ENCODE measurements at regions not wholly inside any gene's neighbourhood (a gene's known extent, or its start where the extent isn't known, plus 50 kb on each side); places are given as distances from the start of the nearest gene placed in this dataset.

- WGBS, 3 donors: 13 to 27% (median 25%) methylated on average over 3 of the region's 3 CpGs
- FAIRE-seq (no peak), DNase-seq (peak; percentile 27 to 50)
- Histone ChIP-seq H3K4me3 (ENCODE audit: low read depth in 1 of 3, low read length in 3 of 3) (no peak overlapping the region), H3K27ac (ENCODE audit: low read depth in 1 of 3, low read length in 2 of 3) (no peak overlapping the region), H3K36me3 (ENCODE audit: control insufficient read depth in 3 of 3, insufficient read depth in 2 of 3, low read depth in 1 of 3, low read length in 3 of 3) (no peaks in the 10 kb centered on the region), H3K9me3 (ENCODE audit: control insufficient read depth in 2 of 2, insufficient read depth in 1 of 2, low read depth in 1 of 2, low read length in 1 of 2) (no peaks in the 10 kb centered on the region), H3K4me1 (ENCODE audit: control insufficient read depth in 3 of 3, insufficient read depth in 2 of 3, low read depth in 1 of 3, low read length in 2 of 3) (peaks cover 0 to 5% (median 2%) of the 10 kb centered on the region in 3 donors), H3K27me3 (ENCODE audit: control insufficient read depth in 3 of 3, insufficient read depth in 3 of 3, low read length in 3 of 3) (no peaks in the 10 kb centered on the region)
Observed at GRCh38 chr12:90250766-90251165, 542.1 kb upstream of the ATP2B1 start.

- peak in 1 of 2 donors; percentile 24 for DNase-seq
- 21 to 51% (median 37%) methylated on average over 6 of the region's 6 CpGs for WGBS, 3 donors
Observed at GRCh38 chr12:90250042-90250441, 541.4 kb upstream of the ATP2B1 start.

GRCh38 chr12:90246688-90247087 lies 538.0 kb upstream of the ATP2B1 start:
- no peaks in the 10 kb centered on the region for H3K36me3 ChIP-seq (ENCODE audit: control insufficient read depth in 3 of 3, insufficient read depth in 2 of 3, low read depth in 1 of 3, low read length in 3 of 3)
- no peak overlapping the region for H3K4me3 ChIP-seq (ENCODE audit: low read depth in 1 of 3, low read length in 3 of 3)
- peaks cover 0 to 5% (median 2%) of the 10 kb centered on the region in 3 donors for H3K4me1 ChIP-seq (ENCODE audit: control insufficient read depth in 3 of 3, insufficient read depth in 2 of 3, low read depth in 1 of 3, low read length in 2 of 3)
- H3K9me3 ChIP-seq (ENCODE audit: control insufficient read depth in 2 of 2, insufficient read depth in 1 of 2, low read depth in 1 of 2, low read length in 1 of 2): no peaks in the 10 kb centered on the region
- no peaks in the 10 kb centered on the region for H3K27me3 ChIP-seq (ENCODE audit: control insufficient read depth in 3 of 3, insufficient read depth in 3 of 3, low read length in 3 of 3)
- FAIRE-seq (no peak), DNase-seq (no peak)
- H3K27ac ChIP-seq (ENCODE audit: low read depth in 1 of 3, low read length in 2 of 3): no peak overlapping the region

More at GRCh38 chr12:90250042-90250441, 541.4 kb upstream of the ATP2B1 start:
- no peaks in the 10 kb centered on the region for H3K36me3 ChIP-seq (ENCODE audit: control insufficient read depth in 3 of 3, insufficient read depth in 2 of 3, low read depth in 1 of 3, low read length in 3 of 3)
- no peak for FAIRE-seq
- H3K9me3 ChIP-seq (ENCODE audit: control insufficient read depth in 2 of 2, insufficient read depth in 1 of 2, low read depth in 1 of 2, low read length in 1 of 2): no peaks in the 10 kb centered on the region
- no peak overlapping the region for H3K27ac ChIP-seq (ENCODE audit: low read depth in 1 of 3, low read length in 2 of 3)
- no peaks in the 10 kb centered on the region for H3K27me3 ChIP-seq (ENCODE audit: control insufficient read depth in 3 of 3, insufficient read depth in 3 of 3, low read length in 3 of 3)
- peaks cover 0 to 5% (median 2%) of the 10 kb centered on the region in 3 donors for H3K4me1 ChIP-seq (ENCODE audit: control insufficient read depth in 3 of 3, insufficient read depth in 2 of 3, low read depth in 1 of 3, low read length in 2 of 3)
- no peak overlapping the region for H3K4me3 ChIP-seq (ENCODE audit: low read depth in 1 of 3, low read length in 3 of 3)

- WGBS, 3 donors: 66 to 74% (median 72%) methylated on average over 2 of the region's 2 CpGs
- H3K4me1 ChIP-seq (ENCODE audit: control insufficient read depth in 3 of 3, insufficient read depth in 2 of 3, low read depth in 1 of 3, low read length in 2 of 3): peaks cover 0 to 1% (median 0%) of the 10 kb centered on the region in 3 donors
- no peaks in the 10 kb centered on the region for H3K36me3 ChIP-seq (ENCODE audit: control insufficient read depth in 3 of 3, insufficient read depth in 2 of 3, low read depth in 1 of 3, low read length in 3 of 3)
- DNase-seq (no peak), FAIRE-seq (no peak)
- no peaks in the 10 kb centered on the region for H3K27me3 ChIP-seq (ENCODE audit: control insufficient read depth in 3 of 3, insufficient read depth in 3 of 3, low read length in 3 of 3)
- H3K4me3 ChIP-seq (ENCODE audit: low read depth in 1 of 3, low read length in 3 of 3): no peak overlapping the region
- no peak overlapping the region for H3K27ac ChIP-seq (ENCODE audit: low read depth in 1 of 3, low read length in 2 of 3)
- H3K9me3 ChIP-seq (ENCODE audit: control insufficient read depth in 2 of 2, insufficient read depth in 1 of 2, low read depth in 1 of 2, low read length in 1 of 2): no peaks in the 10 kb centered on the region
Observed at GRCh38 chr12:90245391-90245790, 536.8 kb upstream of the ATP2B1 start.

GRCh38 chr12:90244232-90244631 lies 535.6 kb upstream of the ATP2B1 start:
- FAIRE-seq (no peak), DNase-seq (no peak)
- no peaks in the 10 kb centered on the region for H3K9me3 ChIP-seq (ENCODE audit: control insufficient read depth in 2 of 2, insufficient read depth in 1 of 2, low read depth in 1 of 2, low read length in 1 of 2)
- H3K36me3 ChIP-seq (ENCODE audit: control insufficient read depth in 3 of 3, insufficient read depth in 2 of 3, low read depth in 1 of 3, low read length in 3 of 3): no peaks in the 10 kb centered on the region
- H3K4me1 ChIP-seq (ENCODE audit: control insufficient read depth in 3 of 3, insufficient read depth in 2 of 3, low read depth in 1 of 3, low read length in 2 of 3): peaks cover 0 to 3% (median 0%) of the 10 kb centered on the region in 3 donors
- no peaks in the 10 kb centered on the region for H3K27me3 ChIP-seq (ENCODE audit: control insufficient read depth in 3 of 3, insufficient read depth in 3 of 3, low read length in 3 of 3)
- no peak overlapping the region for H3K27ac ChIP-seq (ENCODE audit: low read depth in 1 of 3, low read length in 2 of 3)
- H3K4me3 ChIP-seq (ENCODE audit: low read depth in 1 of 3, low read length in 3 of 3): no peak overlapping the region
- 86 to 96% (median 88%) methylated on average over 3 of the region's 3 CpGs for WGBS, 3 donors

- H3K27ac ChIP-seq (ENCODE audit: low read depth in 1 of 3, low read length in 2 of 3): no peak overlapping the region
- H3K4me1 ChIP-seq (ENCODE audit: control insufficient read depth in 3 of 3, insufficient read depth in 2 of 3, low read depth in 1 of 3, low read length in 2 of 3): peaks cover 0 to 3% (median 0%) of the 10 kb centered on the region in 3 donors
- WGBS, 3 donors: 70 to 77% (median 74%) methylated on average over 4 of the region's 4 CpGs
- H3K27me3 ChIP-seq (ENCODE audit: control insufficient read depth in 3 of 3, insufficient read depth in 3 of 3, low read length in 3 of 3): no peaks in the 10 kb centered on the region
- no peaks in the 10 kb centered on the region for H3K9me3 ChIP-seq (ENCODE audit: control insufficient read depth in 2 of 2, insufficient read depth in 1 of 2, low read depth in 1 of 2, low read length in 1 of 2)
- DNase-seq: no peak
- H3K36me3 ChIP-seq (ENCODE audit: control insufficient read depth in 3 of 3, insufficient read depth in 2 of 3, low read depth in 1 of 3, low read length in 3 of 3): no peaks in the 10 kb centered on the region
- no peak overlapping the region for H3K4me3 ChIP-seq (ENCODE audit: low read depth in 1 of 3, low read length in 3 of 3)
- no peak for FAIRE-seq
Observed at GRCh38 chr12:90243211-90243610, 534.6 kb upstream of the ATP2B1 start.

- H3K27ac ChIP-seq (ENCODE audit: low read depth in 1 of 3, low read length in 2 of 3): no peak overlapping the region
- H3K4me1 ChIP-seq (ENCODE audit: control insufficient read depth in 3 of 3, insufficient read depth in 2 of 3, low read depth in 1 of 3, low read length in 2 of 3): peaks cover 0 to 3% (median 0%) of the 10 kb centered on the region in 3 donors
- no peaks in the 10 kb centered on the region for H3K9me3 ChIP-seq (ENCODE audit: control insufficient read depth in 2 of 2, insufficient read depth in 1 of 2, low read depth in 1 of 2, low read length in 1 of 2)
- no peaks in the 10 kb centered on the region for H3K36me3 ChIP-seq (ENCODE audit: control insufficient read depth in 3 of 3, insufficient read depth in 2 of 3, low read depth in 1 of 3, low read length in 3 of 3)
- FAIRE-seq: no peak
- DNase-seq: peak; percentile 54 to 73
- H3K27me3 ChIP-seq (ENCODE audit: control insufficient read depth in 3 of 3, insufficient read depth in 3 of 3, low read length in 3 of 3): no peaks in the 10 kb centered on the region
- WGBS, 3 donors: 17 to 64% (median 21%) methylated on average over 1 of the region's 1 CpG
- no peak overlapping the region for H3K4me3 ChIP-seq (ENCODE audit: low read depth in 1 of 3, low read length in 3 of 3)
Observed at GRCh38 chr12:90239732-90240260, 531.2 kb upstream of the ATP2B1 start.

- WGBS, 3 donors: 42 to 53% (median 43%) methylated on average over 2 of the region's 2 CpGs
- FAIRE-seq (no peak), DNase-seq (no peak)
- Histone ChIP-seq H3K4me1 (ENCODE audit: control insufficient read depth in 3 of 3, insufficient read depth in 2 of 3, low read depth in 1 of 3, low read length in 2 of 3) (peaks cover 0 to 3% (median 0%) of the 10 kb centered on the region in 3 donors), H3K27ac (ENCODE audit: low read depth in 1 of 3, low read length in 2 of 3) (no peak overlapping the region), H3K27me3 (ENCODE audit: control insufficient read depth in 3 of 3, insufficient read depth in 3 of 3, low read length in 3 of 3) (no peaks in the 10 kb centered on the region), H3K4me3 (ENCODE audit: low read depth in 1 of 3, low read length in 3 of 3) (no peak overlapping the region), H3K9me3 (ENCODE audit: control insufficient read depth in 2 of 2, insufficient read depth in 1 of 2, low read depth in 1 of 2, low read length in 1 of 2) (no peaks in the 10 kb centered on the region), H3K36me3 (ENCODE audit: control insufficient read depth in 3 of 3, insufficient read depth in 2 of 3, low read depth in 1 of 3, low read length in 3 of 3) (no peaks in the 10 kb centered on the region)
Observed at GRCh38 chr12:90238663-90239271, 530.1 kb upstream of the ATP2B1 start.

- Histone ChIP-seq H3K27ac (ENCODE audit: low read depth in 1 of 3, low read length in 2 of 3) (no peak overlapping the region), H3K27me3 (ENCODE audit: control insufficient read depth in 3 of 3, insufficient read depth in 3 of 3, low read length in 3 of 3) (no peaks in the 10 kb centered on the region), H3K4me1 (ENCODE audit: control insufficient read depth in 3 of 3, insufficient read depth in 2 of 3, low read depth in 1 of 3, low read length in 2 of 3) (peaks cover 0 to 3% (median 0%) of the 10 kb centered on the region in 3 donors), H3K4me3 (ENCODE audit: low read depth in 1 of 3, low read length in 3 of 3) (no peak overlapping the region), H3K36me3 (ENCODE audit: control insufficient read depth in 3 of 3, insufficient read depth in 2 of 3, low read depth in 1 of 3, low read length in 3 of 3) (no peaks in the 10 kb centered on the region), H3K9me3 (ENCODE audit: control insufficient read depth in 2 of 2, insufficient read depth in 1 of 2, low read depth in 1 of 2, low read length in 1 of 2) (no peaks in the 10 kb centered on the region)
- DNase-seq (no peak), FAIRE-seq (no peak)
- 84 to 94% (median 90%) methylated on average over 3 of the region's 3 CpGs for WGBS, 3 donors
Observed at GRCh38 chr12:90237841-90238240, 529.2 kb upstream of the ATP2B1 start.
